Naive thymus-derived CD4-positive, alpha-beta T cell (primary cell): ENCODE measurements at regions not wholly inside any gene's neighbourhood (a gene's known extent, or its start where the extent isn't known, plus 50 kb on each side); places are given as distances from the start of the nearest gene placed in this dataset.
"Not testable (repeated sequence)": the region's sequence is repeated elsewhere in the genome, so short reads cannot be mapped to it uniquely, and the experiment has no call there.

ENCODE experiments used
- ATAC-seq: fragments of 150-1000 bp; cut with Tn5 transposase; 2 replicates; pipeline ENCODE4 v1.10.0; 2021; ENCODE audit warnings: mild to moderate bottlenecking, moderate library complexity
- CTCF ChIA-PET: fragments of 350-600 bp; sonication (Branson Sonifier 250); formaldehyde crosslinking; loops from one replicate; lab custom pipeline; 2021; ENCODE audit warnings: antibody characterized with exemption; lab: Charles Lee
- POLR2A ChIA-PET: fragments of 350-600 bp; sonication (Branson Sonifier 250); formaldehyde crosslinking; loops from one replicate; lab custom pipeline; 2021; ENCODE audit warnings: antibody characterized with exemption, inconsistent platforms; lab: Charles Lee
- DNase-seq, 9 donors: peaks; one replicate each; pipeline versions ENCODE4 v3.0.0 to v3.0.0-alpha.2; 2020 to 2022; ENCODE audit warnings: mixed read lengths in 1 of 9
- H3K27ac ChIP-seq: one replicate; pipeline ENCODE4 v1.7.0; 2013; ENCODE audit warnings: mild to moderate bottlenecking, low read depth, low read length, moderate library complexity
- H3K27me3 ChIP-seq, 2 donors: one replicate each; pipeline ENCODE4 v1.7.0; 2013; ENCODE audit warnings: low read length in 2 of 2, mild to moderate bottlenecking in 2 of 2, moderate library complexity in 2 of 2; ENCODE audit not compliant: control insufficient read depth in 2 of 2, insufficient read depth in 2 of 2
- H3K36me3 ChIP-seq, 3 experiments: 1 replicate in 2 of 3; 2 replicates in 1 of 3; pipeline ENCODE4 v1.7.0; 2013; ENCODE audit warnings: low read length in 3 of 3, mild to moderate bottlenecking in 3 of 3, moderate library complexity in 1 of 3; ENCODE audit not compliant: insufficient read depth in 3 of 3, control insufficient read depth in 2 of 3
- H3K4me1 ChIP-seq, 2 donors: one replicate each; pipeline ENCODE4 v1.7.0; 2013; ENCODE audit warnings: low read length in 2 of 2, mild to moderate bottlenecking in 2 of 2, moderate library complexity in 1 of 2; ENCODE audit not compliant: control insufficient read depth in 2 of 2, insufficient read depth in 2 of 2
- H3K4me3 ChIP-seq: 2 replicates; pipeline ENCODE4 v1.7.0; 2013; ENCODE audit warnings: mild to moderate bottlenecking, low read length
- H3K9me3 ChIP-seq, 3 experiments: 1 replicate in 2 of 3; 2 replicates in 1 of 3; pipeline ENCODE4 v1.7.0; 2013; ENCODE audit warnings: low read length in 3 of 3; ENCODE audit not compliant: control insufficient read depth in 2 of 3
- H3K27ac Mint-ChIP-seq, 9 donors: one replicate each; pipeline ENCODE4 v1.8.0; 2020 to 2022; ENCODE audit warnings: mixed read lengths in 9 of 9, mild to moderate bottlenecking in 8 of 9, moderate library complexity in 5 of 9, inconsistent platforms in 2 of 9
- H3K27me3 Mint-ChIP-seq, 5 donors: one replicate each; pipeline ENCODE4 v1.8.0; 2021 to 2022; ENCODE audit warnings: mixed read lengths in 5 of 5, mild to moderate bottlenecking in 1 of 5
- H3K36me3 Mint-ChIP-seq, 5 donors: one replicate each; pipeline ENCODE4 v1.8.0; 2020 to 2022; ENCODE audit warnings: mixed read lengths in 5 of 5, mild to moderate bottlenecking in 3 of 5, inconsistent platforms in 1 of 5
- H3K4me1 Mint-ChIP-seq, 7 donors: one replicate each; pipeline ENCODE4 v1.8.0; 2020 to 2022; ENCODE audit warnings: mixed read lengths in 7 of 7, mild to moderate bottlenecking in 3 of 7, inconsistent platforms in 1 of 7
- H3K4me3 Mint-ChIP-seq, 10 donors: one replicate each; pipeline ENCODE4 v1.8.0; 2020 to 2022; ENCODE audit warnings: mild to moderate bottlenecking in 10 of 10, mixed read lengths in 10 of 10, moderate library complexity in 6 of 10, inconsistent platforms in 2 of 10
- H3K9me3 Mint-ChIP-seq, 11 donors: one replicate each; pipeline ENCODE4 v1.8.0; 2020 to 2022; ENCODE audit warnings: mixed read lengths in 11 of 11, mild to moderate bottlenecking in 4 of 11, inconsistent platforms in 1 of 11, moderate library complexity in 1 of 11
- intact Hi-C, 2 donors: fragments of 100-400 bp; cut with micrococcal nuclease; formaldehyde crosslinking; loops; one replicate each; pipeline ENCODE4 v1.15.1; 2023

DNA sequence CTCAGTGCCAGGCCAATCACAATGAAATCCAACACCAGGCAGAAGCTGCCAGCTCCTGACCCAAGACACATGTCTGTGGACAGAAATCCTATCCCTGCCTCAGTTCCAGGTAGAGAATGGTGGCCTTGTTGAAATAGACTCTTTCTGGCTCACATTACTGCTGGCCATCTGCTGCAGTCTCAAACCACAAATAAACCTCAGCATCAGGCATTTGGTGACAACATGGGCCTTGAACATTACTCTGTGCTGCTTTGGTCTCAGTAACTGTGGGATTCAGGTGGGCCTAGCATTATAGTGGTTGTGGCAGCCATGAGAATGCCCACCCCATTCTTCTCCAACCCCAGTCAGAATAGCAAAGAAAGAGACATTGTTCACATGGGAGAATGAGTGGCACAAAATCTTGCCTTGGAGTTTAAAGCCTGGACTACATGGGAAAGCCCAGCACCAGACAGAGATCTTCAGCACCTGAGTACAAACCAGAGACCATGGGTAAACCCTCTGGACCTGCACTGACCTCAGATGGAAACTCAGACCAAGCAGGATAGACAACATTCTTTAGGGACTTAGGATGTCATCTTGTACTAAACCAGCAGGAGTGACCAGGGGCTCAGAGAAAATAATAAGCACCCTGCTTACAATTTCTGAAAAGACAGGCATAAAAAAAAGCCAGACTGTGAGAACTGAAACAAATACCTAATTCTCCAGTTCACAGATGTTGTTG, 50.4 kb upstream of the TRAM1L1 start:
- H3K9me3 Mint-ChIP-seq = peaks cover 2 to 28% (median 11%) of the 10 kb centered on the region in 11 donors
- H3K36me3 Mint-ChIP-seq = no peaks in the 10 kb centered on the region
- DNase-seq (no peak), ATAC-seq (no peak)
- no peaks in the 10 kb centered on the region for H3K9me3 ChIP-seq
- H3K27ac Mint-ChIP-seq = no peak overlapping the region
- POLR2A ChIA-PET = no interaction called here
- H3K36me3 ChIP-seq = no peaks in the 10 kb centered on the region
- no peaks in the 10 kb centered on the region for H3K27me3 Mint-ChIP-seq
- H3K27ac ChIP-seq = no peak overlapping the region
- no peak overlapping the region for H3K4me3 ChIP-seq
- H3K4me1 ChIP-seq = no peaks in the 10 kb centered on the region
- CTCF ChIA-PET = no interaction called here
- intact Hi-C loops = no loop called here
- H3K4me1 Mint-ChIP-seq = no peaks in the 10 kb centered on the region
- H3K4me3 Mint-ChIP-seq = no peak overlapping the region
- H3K27me3 ChIP-seq = no peaks in the 10 kb centered on the region

GRCh38 chr4:117137145-117137544, 51.8 kb upstream of the TRAM1L1 start:
- H3K36me3 ChIP-seq = no peaks in the 10 kb centered on the region
- no peak overlapping the region for H3K27ac ChIP-seq
- H3K27me3 ChIP-seq = no peaks in the 10 kb centered on the region
- CTCF ChIA-PET = no interaction called here
- Mint-ChIP-seq H3K36me3 (no peaks in the 10 kb centered on the region), H3K4me3 (no peak overlapping the region), H3K27me3 (no peaks in the 10 kb centered on the region), H3K4me1 (no peaks in the 10 kb centered on the region), H3K9me3 (peaks cover 2 to 30% (median 12%) of the 10 kb centered on the region in 11 donors), H3K27ac (no peak overlapping the region)
- no peaks in the 10 kb centered on the region for H3K9me3 ChIP-seq
- ATAC-seq = no peak
- DNase-seq = no peak
- no peak overlapping the region for H3K4me3 ChIP-seq
- no peaks in the 10 kb centered on the region for H3K4me1 ChIP-seq
- POLR2A ChIA-PET = no interaction called here
- intact Hi-C loops = no loop called here

GRCh38 chr4:117138732-117139131, 53.4 kb upstream of the TRAM1L1 start:
- ATAC-seq, DNase-seq, intact Hi-C loops, H3K36me3 Mint-ChIP-seq, H3K4me1 Mint-ChIP-seq, CTCF ChIA-PET, H3K36me3 ChIP-seq, H3K4me3 ChIP-seq, H3K9me3 ChIP-seq, H3K27me3 ChIP-seq, H3K4me1 ChIP-seq, H3K27me3 Mint-ChIP-seq, H3K4me3 Mint-ChIP-seq, POLR2A ChIA-PET, H3K27ac ChIP-seq: not testable (repeated sequence)
- peaks cover 2 to 30% (median 12%) of the 10 kb centered on the region in 11 donors for H3K9me3 Mint-ChIP-seq
- peak overlapping the region in 1 of 9 donors; percentile 7 for H3K27ac Mint-ChIP-seq

- no peaks in the 10 kb centered on the region for H3K9me3 ChIP-seq
- no peak for ATAC-seq
- ChIA-PET POLR2A (no interaction called here), CTCF (no interaction called here)
- no peak overlapping the region for H3K27ac Mint-ChIP-seq
- no peak for DNase-seq
- no peak overlapping the region for H3K27ac ChIP-seq
- H3K4me1 Mint-ChIP-seq = no peaks in the 10 kb centered on the region
- no peak overlapping the region for H3K4me3 Mint-ChIP-seq
- no peaks in the 10 kb centered on the region for H3K27me3 Mint-ChIP-seq
- no peaks in the 10 kb centered on the region for H3K27me3 ChIP-seq
- no peak overlapping the region for H3K4me3 ChIP-seq
- no peaks in the 10 kb centered on the region for H3K36me3 ChIP-seq
- intact Hi-C loops = no loop called here
- H3K36me3 Mint-ChIP-seq = peaks cover 0 to 3% (median 0%) of the 10 kb centered on the region in 5 donors
- no peaks in the 10 kb centered on the region for H3K4me1 ChIP-seq
- peaks cover 0 to 10% (median 4%) of the 10 kb centered on the region in 11 donors for H3K9me3 Mint-ChIP-seq
Measured at GRCh38 chr4:117154251-117154650, 68.9 kb upstream of the TRAM1L1 start.

- peaks cover 0 to 2% (median 0%) of the 10 kb centered on the region in 11 donors for H3K9me3 Mint-ChIP-seq
- ATAC-seq (no peak), DNase-seq (no peak)
- no peaks in the 10 kb centered on the region for H3K27me3 ChIP-seq
- H3K27ac ChIP-seq = no peak overlapping the region
- no peaks in the 10 kb centered on the region for H3K4me1 Mint-ChIP-seq
- H3K9me3 ChIP-seq = no peaks in the 10 kb centered on the region
- intact Hi-C loops = no loop called here
- H3K27ac Mint-ChIP-seq = no peak overlapping the region
- H3K36me3 Mint-ChIP-seq = peaks cover 0 to 3% (median 0%) of the 10 kb centered on the region in 5 donors
- H3K4me3 Mint-ChIP-seq = no peak overlapping the region
- H3K4me3 ChIP-seq = no peak overlapping the region
- H3K27me3 Mint-ChIP-seq = no peaks in the 10 kb centered on the region
- H3K36me3 ChIP-seq = no peaks in the 10 kb centered on the region
- no peaks in the 10 kb centered on the region for H3K4me1 ChIP-seq
- ChIA-PET POLR2A (no interaction called here), CTCF (no interaction called here)
Measured at GRCh38 chr4:117156806-117157205, 71.4 kb upstream of the TRAM1L1 start.

- DNase-seq (no peak), ATAC-seq (no peak)
- H3K36me3 ChIP-seq = no peaks in the 10 kb centered on the region
- peaks cover 0 to 3% (median 0%) of the 10 kb centered on the region in 5 donors for H3K36me3 Mint-ChIP-seq
- H3K27ac ChIP-seq = no peak overlapping the region
- H3K27me3 ChIP-seq = no peaks in the 10 kb centered on the region
- H3K9me3 ChIP-seq = no peaks in the 10 kb centered on the region
- no peaks in the 10 kb centered on the region for H3K4me1 Mint-ChIP-seq
- no peak overlapping the region for H3K4me3 Mint-ChIP-seq
- no peak overlapping the region for H3K27ac Mint-ChIP-seq
- H3K27me3 Mint-ChIP-seq = no peaks in the 10 kb centered on the region
- H3K9me3 Mint-ChIP-seq = peaks cover 0 to 5% (median 0%) of the 10 kb centered on the region in 11 donors
- no peaks in the 10 kb centered on the region for H3K4me1 ChIP-seq
- H3K4me3 ChIP-seq = no peak overlapping the region
- ChIA-PET POLR2A (no interaction called here), CTCF (no interaction called here)
- intact Hi-C loops = no loop called here
Measured at GRCh38 chr4:117157360-117157759, 72.0 kb upstream of the TRAM1L1 start.

DNA sequence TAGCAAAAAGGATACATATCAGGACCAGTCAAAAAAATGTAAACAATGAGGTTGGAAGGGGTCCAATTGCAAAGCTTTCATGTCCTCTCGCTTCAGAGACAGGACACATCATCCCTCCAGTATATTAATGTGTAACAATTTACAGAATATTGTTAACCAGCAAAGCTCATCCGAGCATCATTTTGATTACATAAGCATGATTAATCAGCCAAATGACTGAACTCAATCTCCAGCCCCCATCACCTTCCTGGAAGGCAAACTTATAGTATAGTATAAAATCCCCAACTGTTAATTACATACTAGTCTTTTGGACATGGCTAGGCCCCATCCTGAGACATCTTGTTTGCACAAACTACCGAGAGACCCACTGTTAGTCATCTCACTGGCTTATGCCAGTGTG, 77.6 kb upstream of the TRAM1L1 start:
- Histone ChIP-seq H3K27ac (no peak overlapping the region), H3K4me3 (no peak overlapping the region), H3K27me3 (no peaks in the 10 kb centered on the region), H3K4me1 (no peaks in the 10 kb centered on the region), H3K9me3 (no peaks in the 10 kb centered on the region), H3K36me3 (no peaks in the 10 kb centered on the region)
- no peaks in the 10 kb centered on the region for H3K4me1 Mint-ChIP-seq
- no peak overlapping the region for H3K27ac Mint-ChIP-seq
- no peak overlapping the region for H3K4me3 Mint-ChIP-seq
- H3K9me3 Mint-ChIP-seq = peaks cover 0 to 4% (median 0%) of the 10 kb centered on the region in 11 donors
- H3K36me3 Mint-ChIP-seq = no peaks in the 10 kb centered on the region
- DNase-seq = no peak
- no peaks in the 10 kb centered on the region for H3K27me3 Mint-ChIP-seq
- intact Hi-C loops = no loop called here
- no peak for ATAC-seq
- CTCF ChIA-PET = no interaction called here
- POLR2A ChIA-PET = no interaction called here
